ENCODE measurements at regions not wholly inside any gene's neighbourhood (a gene's known extent, or its start where the extent isn't known, plus 50 kb on each side); places are given as distances from the start of the nearest gene placed in this dataset.

DNA sequence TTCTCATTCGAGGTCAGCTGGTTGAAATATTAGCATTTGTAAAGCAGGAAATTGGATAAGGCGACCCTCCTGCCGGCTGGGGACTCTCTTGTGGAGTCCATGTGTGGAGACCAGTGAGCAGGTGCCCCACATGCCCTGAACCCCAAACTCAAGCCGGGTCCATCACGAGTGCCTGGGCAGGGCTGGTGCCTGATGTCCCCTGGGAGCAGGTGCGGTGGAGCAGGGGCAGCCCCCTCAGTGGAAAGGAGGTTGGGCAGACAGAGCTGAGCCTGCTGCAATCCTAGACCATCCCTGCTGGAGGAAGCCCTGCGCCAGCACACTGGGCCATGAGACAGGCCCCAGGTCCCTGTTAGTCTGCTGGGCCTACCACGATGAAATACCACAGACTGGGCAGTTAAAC is 395.6 kb downstream of the NPHP4 start:
- 64 to 81% (median 80%) methylated on average over 4 to 8 of the region's 8 CpGs for WGBS, 5 donors
- Histone ChIP-seq H3K36me3 (no peaks in the 10 kb centered on the region), H3K4me3 (no peak overlapping the region), H3K27me3 (peaks cover 0 to 21% (median 0%) of the 10 kb centered on the region in 3 donors), H3K9me3 (peaks cover 0 to 12% (median 6%) of the 10 kb centered on the region in 4 donors), H3K27ac (no peak overlapping the region), H3K4me1 (peaks cover 0 to 23% (median 17%) of the 10 kb centered on the region in 4 donors)
- intact Hi-C loops (cut with DNase I; ENCODE audit: low total_unique reads): no loop called here
- peak in 1 of 2 donors; percentile 20 for DNase-seq
- no peak for TF ChIP-seq POLR2AphosphoS5 (IDR thresholded peaks at IDR 0.05)

DNA sequence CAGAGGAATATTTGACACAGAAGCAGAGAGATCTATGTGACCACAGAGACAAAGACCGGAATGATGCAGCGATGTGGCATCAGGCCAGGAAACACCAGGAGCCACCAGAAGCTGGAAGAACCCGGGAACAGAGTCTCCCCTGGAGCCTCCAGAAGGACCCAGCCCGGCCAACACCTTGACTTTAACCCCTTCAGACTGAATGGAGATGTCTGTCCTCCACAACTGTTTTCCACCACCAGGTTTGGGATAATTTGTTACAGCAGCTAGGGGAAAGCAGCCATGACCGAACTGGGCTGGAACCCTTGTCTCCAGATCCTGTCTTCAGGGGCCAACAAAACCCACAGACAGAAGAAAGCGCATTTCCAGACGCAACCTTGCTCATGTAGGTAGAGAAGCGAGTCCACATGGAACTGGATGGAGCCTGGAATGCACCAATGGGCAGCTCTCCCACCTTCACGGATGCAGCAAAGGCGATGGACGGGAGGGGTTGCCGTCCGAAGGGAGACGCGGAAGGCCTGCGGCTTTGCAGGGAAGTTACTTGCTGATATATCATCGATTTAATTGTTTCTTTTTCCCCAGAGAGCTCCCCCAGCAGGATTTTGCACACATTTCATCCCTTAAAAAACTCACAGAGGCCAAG is 396.6 kb downstream of the NPHP4 start:
- intact Hi-C loops (cut with DNase I; ENCODE audit: low total_unique reads): no loop called here
- WGBS, 5 donors: 85 to 91% (median 89%) methylated on average over 17 of the region's 17 CpGs
- DNase-seq: peak in 1 of 2 donors; percentile 22
- H3K36me3 ChIP-seq: no peaks in the 10 kb centered on the region
- no peak overlapping the region for H3K27ac ChIP-seq
- TF ChIP-seq POLR2A (IDR thresholded peaks at IDR 0.05): no peak
- TF ChIP-seq, protein P1, sequence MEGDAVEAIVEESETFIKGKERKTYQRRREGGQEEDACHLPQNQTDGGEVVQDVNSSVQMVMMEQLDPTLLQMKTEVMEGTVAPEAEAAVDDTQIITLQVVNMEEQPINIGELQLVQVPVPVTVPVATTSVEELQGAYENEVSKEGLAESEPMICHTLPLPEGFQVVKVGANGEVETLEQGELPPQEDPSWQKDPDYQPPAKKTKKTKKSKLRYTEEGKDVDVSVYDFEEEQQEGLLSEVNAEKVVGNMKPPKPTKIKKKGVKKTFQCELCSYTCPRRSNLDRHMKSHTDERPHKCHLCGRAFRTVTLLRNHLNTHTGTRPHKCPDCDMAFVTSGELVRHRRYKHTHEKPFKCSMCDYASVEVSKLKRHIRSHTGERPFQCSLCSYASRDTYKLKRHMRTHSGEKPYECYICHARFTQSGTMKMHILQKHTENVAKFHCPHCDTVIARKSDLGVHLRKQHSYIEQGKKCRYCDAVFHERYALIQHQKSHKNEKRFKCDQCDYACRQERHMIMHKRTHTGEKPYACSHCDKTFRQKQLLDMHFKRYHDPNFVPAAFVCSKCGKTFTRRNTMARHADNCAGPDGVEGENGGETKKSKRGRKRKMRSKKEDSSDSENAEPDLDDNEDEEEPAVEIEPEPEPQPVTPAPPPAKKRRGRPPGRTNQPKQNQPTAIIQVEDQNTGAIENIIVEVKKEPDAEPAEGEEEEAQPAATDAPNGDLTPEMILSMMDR (IDR thresholded peaks at IDR 0.05): no peak
- no peak for TF ChIP-seq POLR2AphosphoS5 (IDR thresholded peaks at IDR 0.05)
- H3K4me3 ChIP-seq: no peak overlapping the region
- peaks cover 0 to 23% (median 17%) of the 10 kb centered on the region in 4 donors for H3K4me1 ChIP-seq
- peaks cover 0 to 17% (median 0%) of the 10 kb centered on the region in 3 donors for H3K27me3 ChIP-seq
- peaks cover 0 to 21% (median 16%) of the 10 kb centered on the region in 4 donors for H3K9me3 ChIP-seq

DNA sequence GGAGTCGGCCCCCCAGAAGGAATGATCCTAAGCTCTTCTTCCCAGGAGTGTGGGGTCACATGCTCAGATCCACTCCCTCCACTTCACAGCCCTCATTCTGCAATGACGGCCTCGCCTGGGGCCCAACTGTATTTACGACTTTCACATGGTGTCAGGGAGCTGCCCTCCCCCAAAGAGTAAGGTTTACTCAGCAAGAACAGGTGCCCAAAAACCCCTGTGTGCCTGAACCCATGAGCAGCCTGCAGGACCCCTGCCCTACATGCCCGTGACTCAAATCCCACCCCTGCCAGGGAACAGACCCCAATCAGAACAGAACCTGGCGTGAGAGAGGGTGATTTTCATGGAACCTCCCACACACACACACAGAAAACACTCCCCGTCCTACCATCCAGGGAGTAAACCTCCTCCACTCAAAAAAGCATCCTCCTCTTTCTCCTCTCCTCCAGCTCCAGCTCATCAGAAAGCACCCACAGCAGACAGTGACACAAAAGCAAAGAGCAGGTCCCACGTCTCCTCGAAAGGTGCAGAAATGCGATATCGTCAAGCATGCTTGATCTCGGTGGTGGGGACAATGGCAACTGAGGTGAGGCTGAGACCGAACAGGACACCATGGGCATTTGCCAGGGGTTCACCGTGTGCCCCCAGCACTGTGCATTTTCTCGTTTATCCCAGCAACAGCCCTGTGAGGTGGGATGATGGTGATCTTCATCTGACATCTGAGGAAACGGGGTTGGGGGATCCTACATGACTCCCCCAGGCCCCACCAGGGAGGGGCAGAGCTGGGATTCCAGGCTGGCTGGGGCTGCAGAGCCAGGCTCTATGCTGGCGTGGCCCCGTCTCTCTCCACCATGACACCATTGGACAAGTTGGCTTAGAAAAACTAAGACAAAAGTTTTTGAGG is 397.9 kb downstream of the NPHP4 start:
- Histone ChIP-seq H3K4me3 (no peak overlapping the region), H3K27ac (no peak overlapping the region), H3K27me3 (peaks cover 0 to 17% (median 0%) of the 10 kb centered on the region in 3 donors), H3K36me3 (no peaks in the 10 kb centered on the region), H3K4me1 (peaks cover 0 to 23% (median 17%) of the 10 kb centered on the region in 4 donors), H3K9me3 (peaks cover 0 to 29% (median 17%) of the 10 kb centered on the region in 4 donors)
- intact Hi-C loops (cut with DNase I; ENCODE audit: low total_unique reads): no loop called here
- 75 to 81% (median 76%) methylated on average over 18 of the region's 18 CpGs for WGBS, 5 donors
- peak in 1 of 2 donors; percentile 16 for DNase-seq
- TF ChIP-seq POLR2AphosphoS5 (IDR thresholded peaks at IDR 0.05): no peak
- TF ChIP-seq, protein P1 (IDR thresholded peaks at IDR 0.05): no peak
- TF ChIP-seq EP300 (IDR thresholded peaks at IDR 0.05): no peak
- TF ChIP-seq POLR2A (IDR thresholded peaks at IDR 0.05): no peak

DNA sequence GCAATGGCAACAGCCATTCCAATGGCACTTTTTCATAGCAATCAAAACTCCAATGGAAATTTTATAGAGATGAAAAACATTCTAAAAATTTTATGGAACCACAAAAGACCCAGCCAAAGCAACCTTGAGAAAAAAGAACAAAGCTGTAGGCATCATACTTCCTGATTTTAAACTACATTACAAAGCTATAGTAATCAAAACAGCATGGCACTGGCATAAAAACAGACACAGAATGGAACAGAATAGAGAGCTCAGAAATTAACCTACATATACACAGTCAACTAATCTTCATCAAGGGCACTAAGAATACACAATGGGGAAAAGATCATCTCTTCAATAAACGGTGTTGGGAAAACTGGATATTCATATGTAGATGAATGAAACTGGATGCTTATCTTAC is 401.5 kb downstream of the NPHP4 start:
- intact Hi-C loops (cut with DNase I; ENCODE audit: low total_unique reads): no loop called here
- TF ChIP-seq POLR2AphosphoS5 (IDR thresholded peaks at IDR 0.05) (no peak), POLR2A (IDR thresholded peaks at IDR 0.05) (no peak), EP300 (IDR thresholded peaks at IDR 0.05) (no peak)
- TF ChIP-seq, protein P1 (IDR thresholded peaks at IDR 0.05): no peak
- WGBS, 5 donors: 81 to 95% (median 92%) methylated on average over 1 of the region's 1 CpG
- Histone ChIP-seq H3K27ac (no peak overlapping the region), H3K4me1 (no peaks in the 10 kb centered on the region), H3K4me3 (no peak overlapping the region), H3K36me3 (no peaks in the 10 kb centered on the region), H3K9me3 (peaks cover 0 to 29% (median 17%) of the 10 kb centered on the region in 4 donors), H3K27me3 (peaks cover 0 to 17% (median 0%) of the 10 kb centered on the region in 3 donors)
- no peak for DNase-seq
